IMR-90 (cell line): ENCODE measurements at regions not wholly inside any gene's neighbourhood (a gene's known extent, or its start where the extent isn't known, plus 50 kb on each side); places are given as distances from the start of the nearest gene placed in this dataset.

Experiments
- CHD1 ChIP-seq: IDR thresholded peaks from 2 replicates; pipeline ENCODE4 v1.6.1; 2012; ENCODE audit warnings: low read depth, low read length, improper control_type of control experiment
- CTCF ChIP-seq: conservative IDR thresholded peaks from 2 replicates; pipeline ENCODE4 v1.5.1; 2012; ENCODE audit warnings: mild to moderate bottlenecking, low read depth, low read length, improper control_type of control experiment
- NFE2L2 ChIP-seq: fragments of 150-350 bp; IDR thresholded peaks from 2 replicates; pipeline ENCODE4 v1.6.1; 2016; ENCODE audit warnings: low read depth, mild to moderate bottlenecking, low read length

- TF ChIP-seq CTCF (no peak), NFE2L2 (no peak), CHD1 (no peak)
Observed at GRCh38 chr6:167429353-167429752, 104.5 kb downstream of the TTLL2 start.
